Neural cell (in vitro differentiated cells): ENCODE measurements at regions not wholly inside any gene's neighbourhood (a gene's known extent, or its start where the extent isn't known, plus 50 kb on each side); places are given as distances from the start of the nearest gene placed in this dataset.

Source experiments
- CTCF ChIP-seq: fragments of 450-650 bp; IDR thresholded peaks from 2 replicates; pipeline ENCODE4 v1.5.1; 2014; ENCODE audit warnings: antibody characterized with exemption, mild to moderate bottlenecking, moderate library complexity; ENCODE audit not compliant: poor library complexity, severe bottlenecking
- EP300 ChIP-seq: fragments of 450-650 bp; conservative IDR thresholded peaks from 2 replicates; pipeline ENCODE4 v1.6.1; 2014; ENCODE audit warnings: antibody characterized with exemption, mild to moderate bottlenecking, moderate library complexity; ENCODE audit not compliant: poor library complexity, severe bottlenecking
- EZH2 ChIP-seq: fragments of 200-600, 300-800 bp; shearing (Covaris generic), sonication (generic); IDR thresholded peaks from 2 replicates; pipeline ENCODE4 v1.6.1; 2014; ENCODE audit warnings: antibody characterized with exemption, low read length, borderline replicate concordance, mild to moderate bottlenecking; ENCODE audit not compliant: insufficient read depth, poor library complexity, severe bottlenecking
- MXI1 ChIP-seq: fragments of 450-650 bp; conservative IDR thresholded peaks from 2 replicates; pipeline ENCODE4 v1.6.1; 2014; ENCODE audit warnings: antibody characterized with exemption, mild to moderate bottlenecking; ENCODE audit not compliant: poor library complexity, severe bottlenecking
- POLR2AphosphoS5 ChIP-seq: IDR thresholded peaks from 2 replicates; pipeline ENCODE4 v1.6.1; 2012
- RAD21 ChIP-seq: fragments of 450-650 bp; conservative IDR thresholded peaks from 2 replicates; pipeline ENCODE4 v1.6.1; 2014; ENCODE audit warnings: antibody characterized with exemption, mild to moderate bottlenecking, moderate library complexity
- REST ChIP-seq: IDR thresholded peaks from 2 replicates; pipeline ENCODE4 v1.6.1; 2012; ENCODE audit warnings: borderline replicate concordance
- SMC3 ChIP-seq: fragments of 450-650 bp; conservative IDR thresholded peaks from 2 replicates; pipeline ENCODE4 v1.6.1; 2014; ENCODE audit warnings: antibody characterized with exemption, mild to moderate bottlenecking, moderate library complexity; ENCODE audit not compliant: poor library complexity
- TAF1 ChIP-seq: IDR thresholded peaks from 2 replicates; pipeline ENCODE4 v1.6.1; 2012; ENCODE audit warnings: low read depth

GRCh38 chr2:188902901-188903491, 71.2 kb upstream of the COL3A1 start:
- no peak for TF ChIP-seq CTCF
- TF ChIP-seq MXI1 = no peak
- TF ChIP-seq TAF1 = no peak
- no peak for TF ChIP-seq REST
- TF ChIP-seq EZH2 = no peak
- no peak for TF ChIP-seq POLR2AphosphoS5
- TF ChIP-seq EP300 = no peak
- no peak for TF ChIP-seq RAD21
- no peak for TF ChIP-seq SMC3
